ENCODE measurements at regions not wholly inside any gene's neighbourhood (a gene's known extent, or its start where the extent isn't known, plus 50 kb on each side); places are given as distances from the start of the nearest gene placed in this dataset.
A peak's percentile ranks its signal among the peaks of the same experiment; 100 is the strongest.

DNA sequence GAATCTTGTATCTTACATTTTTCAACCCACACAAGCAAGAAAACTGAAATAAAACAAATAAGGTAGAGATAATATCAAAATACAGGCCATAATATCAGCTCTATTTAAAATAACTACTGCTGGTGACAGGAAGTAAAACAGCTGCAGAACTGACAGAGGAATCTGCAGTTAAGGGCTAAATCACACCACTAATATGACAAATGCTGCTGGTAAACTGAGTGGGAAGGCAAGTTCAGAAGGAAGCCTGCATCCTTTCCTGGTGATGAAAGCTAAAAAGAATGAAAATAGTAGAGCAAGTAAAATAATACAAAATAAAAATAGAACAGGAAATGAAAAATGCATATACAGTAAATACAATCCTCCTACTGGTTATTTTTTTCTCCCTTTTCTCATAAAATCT is 1293.7 kb upstream of the C9orf72 start:
- H4K20me1 ChIP-seq (ENCODE audit: insufficient read depth) = no peaks in the 10 kb centered on the region
- H3K27ac ChIP-seq (ENCODE audit: low read depth, low read length) = no peak overlapping the region
- H3K36me3 ChIP-seq (ENCODE audit: control insufficient read depth in 1 of 2, insufficient read depth in 2 of 2, low read length in 2 of 2) = no peaks in the 10 kb centered on the region
- no peaks in the 10 kb centered on the region for H3K9me2 ChIP-seq (ENCODE audit: insufficient read depth)
- no peak overlapping the region for H3K9ac ChIP-seq (ENCODE audit: low read length)
- DNase-seq (ENCODE audit: low read depth, low spot score) = no peak
- H3K79me2 ChIP-seq (ENCODE audit: insufficient read depth, low read length) = no peaks in the 10 kb centered on the region
- no peaks in the 10 kb centered on the region for H3K9me3 ChIP-seq (ENCODE audit: control insufficient read depth in 1 of 2, insufficient read depth in 1 of 2, low read depth in 1 of 2, low read length in 2 of 2)
- TF ChIP-seq CBX3 (IDR thresholded peaks at IDR 0.05; ENCODE audit: low read depth) = no peak
- no peak for TF ChIP-seq TCF7L2 (IDR thresholded peaks at IDR 0.05; ENCODE audit: borderline replicate concordance, extremely low read depth, insufficient read depth, insufficient read length)
- TF ChIP-seq, protein P1, sequence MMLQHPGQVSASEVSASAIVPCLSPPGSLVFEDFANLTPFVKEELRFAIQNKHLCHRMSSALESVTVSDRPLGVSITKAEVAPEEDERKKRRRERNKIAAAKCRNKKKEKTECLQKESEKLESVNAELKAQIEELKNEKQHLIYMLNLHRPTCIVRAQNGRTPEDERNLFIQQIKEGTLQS (IDR thresholded peaks at IDR 0.05) = no peak
- TF ChIP-seq POLR2A (IDR thresholded peaks at IDR 0.05; ENCODE audit: borderline replicate concordance, extremely low read depth, insufficient read depth, insufficient read length) = no peak
- TF ChIP-seq POLR2AphosphoS5 (IDR thresholded peaks at IDR 0.05; ENCODE audit: low read depth, low read length) = no peak
- ChIA-PET RAD21 (ENCODE audit: low non-redundant PET in 1 of 2, low total read pairs in 2 of 2, uncharacterized antibody in 2 of 2, unreplicated experiment in 2 of 2) (no interaction called here), CTCF (no interaction called here), POLR2A (no interaction called here)
- H3K4me3 ChIP-seq (replicated peaks in 1 of 2; ENCODE audit: low read depth in 1 of 2, low read length in 2 of 2) = no peak overlapping the region
- H2AFZ ChIP-seq (ENCODE audit: low read depth, low read length, poor library complexity, severe bottlenecking) = no peak overlapping the region
- intact Hi-C loops (cut with micrococcal nuclease) = no loop called here
- no TSS peak for BruUV-seq (replicated peaks)
- H3K4me1 ChIP-seq (ENCODE audit: control insufficient read depth in 1 of 2, insufficient read depth in 2 of 2, low read length in 2 of 2) = no peaks in the 10 kb centered on the region
- H3K27me3 ChIP-seq (ENCODE audit: insufficient read depth, low read length) = no peaks in the 10 kb centered on the region
- ATAC-seq = no peak
- H3K4me2 ChIP-seq (ENCODE audit: low read length) = no peak overlapping the region

DNA sequence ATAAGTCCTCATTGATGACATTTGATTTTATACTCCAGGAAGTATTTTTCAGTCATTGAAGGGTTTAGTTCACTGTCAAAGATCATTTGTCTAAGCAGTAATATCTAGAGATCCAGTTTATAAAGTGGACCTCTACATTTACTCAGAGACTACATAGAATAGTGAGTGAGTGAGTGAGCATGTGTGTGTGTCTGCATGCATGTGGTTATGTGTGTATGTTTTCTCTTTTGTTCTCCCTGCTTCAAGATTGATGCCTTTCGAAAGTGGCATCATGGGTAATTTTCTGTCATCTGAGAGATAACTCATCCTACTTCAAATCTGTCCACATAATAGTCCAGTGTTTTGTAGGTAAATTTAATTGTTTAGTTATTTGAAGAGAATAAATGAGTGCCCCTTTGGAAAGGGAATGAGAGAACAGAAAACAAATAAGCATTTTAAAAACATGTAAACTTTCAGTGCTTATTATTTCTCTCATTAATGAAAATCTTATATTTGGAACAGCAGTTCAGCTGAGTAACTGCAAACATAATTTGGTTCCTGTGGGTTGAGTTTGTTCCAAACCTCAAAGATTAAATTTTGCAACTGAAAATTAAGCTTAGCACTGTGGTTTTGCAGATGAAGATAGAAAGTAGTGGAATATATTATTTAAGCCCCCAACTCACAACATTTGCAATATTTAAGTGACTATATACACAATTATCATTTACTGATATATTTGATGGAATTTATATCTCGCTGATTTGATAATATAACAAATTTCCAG is 1295.1 kb upstream of the C9orf72 start:
- Histone ChIP-seq H3K4me1 (ENCODE audit: control insufficient read depth in 1 of 2, insufficient read depth in 2 of 2, low read length in 2 of 2) (no peaks in the 10 kb centered on the region), H3K79me2 (ENCODE audit: insufficient read depth, low read length) (no peaks in the 10 kb centered on the region), H3K4me2 (ENCODE audit: low read length) (no peak overlapping the region), H3K36me3 (ENCODE audit: control insufficient read depth in 1 of 2, insufficient read depth in 2 of 2, low read length in 2 of 2) (no peaks in the 10 kb centered on the region), H3K27ac (ENCODE audit: low read depth, low read length) (no peak overlapping the region), H3K9me2 (ENCODE audit: insufficient read depth) (no peaks in the 10 kb centered on the region), H4K20me1 (ENCODE audit: insufficient read depth) (no peaks in the 10 kb centered on the region), H3K9ac (ENCODE audit: low read length) (no peak overlapping the region), H3K4me3 (replicated peaks in 1 of 2; ENCODE audit: low read depth in 1 of 2, low read length in 2 of 2) (no peak overlapping the region), H3K9me3 (ENCODE audit: control insufficient read depth in 1 of 2, insufficient read depth in 1 of 2, low read depth in 1 of 2, low read length in 2 of 2) (no peaks in the 10 kb centered on the region), H2AFZ (ENCODE audit: low read depth, low read length, poor library complexity, severe bottlenecking) (peak overlapping the region; percentile 31), H3K27me3 (ENCODE audit: insufficient read depth, low read length) (no peaks in the 10 kb centered on the region)
- ChIA-PET POLR2A (no interaction called here), RAD21 (ENCODE audit: low non-redundant PET in 1 of 2, low total read pairs in 2 of 2, uncharacterized antibody in 2 of 2, unreplicated experiment in 2 of 2) (no interaction called here), CTCF (no interaction called here)
- no TSS peak for BruUV-seq (replicated peaks)
- no peak for ATAC-seq
- no peak for DNase-seq (ENCODE audit: low read depth, low spot score)
- intact Hi-C loops (cut with micrococcal nuclease) = no loop called here
- TF ChIP-seq, protein P2, sequence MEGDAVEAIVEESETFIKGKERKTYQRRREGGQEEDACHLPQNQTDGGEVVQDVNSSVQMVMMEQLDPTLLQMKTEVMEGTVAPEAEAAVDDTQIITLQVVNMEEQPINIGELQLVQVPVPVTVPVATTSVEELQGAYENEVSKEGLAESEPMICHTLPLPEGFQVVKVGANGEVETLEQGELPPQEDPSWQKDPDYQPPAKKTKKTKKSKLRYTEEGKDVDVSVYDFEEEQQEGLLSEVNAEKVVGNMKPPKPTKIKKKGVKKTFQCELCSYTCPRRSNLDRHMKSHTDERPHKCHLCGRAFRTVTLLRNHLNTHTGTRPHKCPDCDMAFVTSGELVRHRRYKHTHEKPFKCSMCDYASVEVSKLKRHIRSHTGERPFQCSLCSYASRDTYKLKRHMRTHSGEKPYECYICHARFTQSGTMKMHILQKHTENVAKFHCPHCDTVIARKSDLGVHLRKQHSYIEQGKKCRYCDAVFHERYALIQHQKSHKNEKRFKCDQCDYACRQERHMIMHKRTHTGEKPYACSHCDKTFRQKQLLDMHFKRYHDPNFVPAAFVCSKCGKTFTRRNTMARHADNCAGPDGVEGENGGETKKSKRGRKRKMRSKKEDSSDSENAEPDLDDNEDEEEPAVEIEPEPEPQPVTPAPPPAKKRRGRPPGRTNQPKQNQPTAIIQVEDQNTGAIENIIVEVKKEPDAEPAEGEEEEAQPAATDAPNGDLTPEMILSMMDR (IDR thresholded peaks at IDR 0.05 in 2 of 3, conservative IDR thresholded peaks at IDR 0.05 in 1 of 3; ENCODE audit: borderline replicate concordance in 1 of 3, insufficient read depth in 1 of 3, low read depth in 2 of 3, low read length in 2 of 3) = no peak
- TF ChIP-seq ZFX (IDR thresholded peaks at IDR 0.05) = no peak
- no peak for TF ChIP-seq EGR1 (IDR thresholded peaks at IDR 0.05; ENCODE audit: low read depth)
- no peak for TF ChIP-seq SP1 (IDR thresholded peaks at IDR 0.05; ENCODE audit: low read depth)
- no peak for TF ChIP-seq SRF (IDR thresholded peaks at IDR 0.05; ENCODE audit: low read depth)
- no peak for TF ChIP-seq CBX3 (IDR thresholded peaks at IDR 0.05; ENCODE audit: low read depth)
- TF ChIP-seq YY1 (IDR thresholded peaks at IDR 0.05; ENCODE audit: extremely low read depth, insufficient replicate concordance, low read depth, low read length) = no peak
- TF ChIP-seq, protein P3, sequence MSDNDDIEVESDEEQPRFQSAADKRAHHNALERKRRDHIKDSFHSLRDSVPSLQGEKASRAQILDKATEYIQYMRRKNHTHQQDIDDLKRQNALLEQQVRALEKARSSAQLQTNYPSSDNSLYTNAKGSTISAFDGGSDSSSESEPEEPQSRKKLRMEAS (IDR thresholded peaks at IDR 0.05) = no peak
- no peak for TF ChIP-seq CEBPB (IDR thresholded peaks at IDR 0.05; ENCODE audit: low read depth)
- TF ChIP-seq EZH2 (IDR thresholded peaks at IDR 0.05) = no peak
- TF ChIP-seq, protein P4, sequence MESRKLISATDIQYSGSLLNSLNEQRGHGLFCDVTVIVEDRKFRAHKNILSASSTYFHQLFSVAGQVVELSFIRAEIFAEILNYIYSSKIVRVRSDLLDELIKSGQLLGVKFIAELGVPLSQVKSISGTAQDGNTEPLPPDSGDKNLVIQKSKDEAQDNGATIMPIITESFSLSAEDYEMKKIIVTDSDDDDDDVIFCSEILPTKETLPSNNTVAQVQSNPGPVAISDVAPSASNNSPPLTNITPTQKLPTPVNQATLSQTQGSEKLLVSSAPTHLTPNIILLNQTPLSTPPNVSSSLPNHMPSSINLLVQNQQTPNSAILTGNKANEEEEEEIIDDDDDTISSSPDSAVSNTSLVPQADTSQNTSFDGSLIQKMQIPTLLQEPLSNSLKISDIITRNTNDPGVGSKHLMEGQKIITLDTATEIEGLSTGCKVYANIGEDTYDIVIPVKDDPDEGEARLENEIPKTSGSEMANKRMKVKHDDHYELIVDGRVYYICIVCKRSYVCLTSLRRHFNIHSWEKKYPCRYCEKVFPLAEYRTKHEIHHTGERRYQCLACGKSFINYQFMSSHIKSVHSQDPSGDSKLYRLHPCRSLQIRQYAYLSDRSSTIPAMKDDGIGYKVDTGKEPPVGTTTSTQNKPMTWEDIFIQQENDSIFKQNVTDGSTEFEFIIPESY (IDR thresholded peaks at IDR 0.05; ENCODE audit: extremely low read depth, insufficient replicate concordance, low read length) = no peak
- no peak for TF ChIP-seq FOSL1 (IDR thresholded peaks at IDR 0.05; ENCODE audit: low read depth)
